ENCODE measurements at regions not wholly inside any gene's neighbourhood (a gene's known extent, or its start where the extent isn't known, plus 50 kb on each side); places are given as distances from the start of the nearest gene placed in this dataset.

- TF ChIP-seq EZH2 (IDR thresholded peaks at IDR 0.05) (no peak), FOXP2 (optimal IDR thresholded peaks at IDR 0.05; ENCODE audit: control extremely low read depth, extremely low read length, insufficient read depth) (no peak)
Measured at GRCh38 chrX:14362721-14363120, 166.6 kb upstream of the GLRA2 start.
